Esophagus squamous epithelium (tissue), 5 donors: ENCODE measurements at regions not wholly inside any gene's neighbourhood (a gene's known extent, or its start where the extent isn't known, plus 50 kb on each side); places are given as distances from the start of the nearest gene placed in this dataset.

Experiments
- DNase-seq: peaks from one replicate; lab custom pipeline; 2025; lab: John Stamatoyannopoulos, UW
- H3K27ac ChIP-seq, 4 donors: fragments of 200-600 bp; sonication (generic); one replicate each; pipeline ENCODE4 v1.5.1; 2016 to 2019; ENCODE audit warnings: mild to moderate bottlenecking in 1 of 4
- H3K27me3 ChIP-seq, 4 donors: fragments of 200-600 bp; sonication (generic); 1 replicate in 3 of 4; 2 replicates in 1 of 4; pipeline versions ENCODE4 v1.5.1 to v1.6.0; 2017 to 2021; ENCODE audit warnings: antibody characterized with exemption in 1 of 4
- H3K36me3 ChIP-seq, 3 donors: fragments of 200-600 bp; sonication (generic); one replicate each; pipeline ENCODE4 v1.5.1; 2016 to 2019
- H3K4me1 ChIP-seq, 3 donors: fragments of 200-600 bp; sonication (generic); one replicate each; pipeline ENCODE4 v1.5.1; 2017 to 2019
- H3K4me3 ChIP-seq, 4 donors: fragments of 200-600 bp; sonication (generic); 1 replicate in 3 of 4; 2 replicates in 1 of 4; pipeline ENCODE4 v1.5.1; 2016 to 2019; ENCODE audit warnings: mild to moderate bottlenecking in 2 of 4, moderate library complexity in 1 of 4
- H3K9me3 ChIP-seq, 3 donors: fragments of 200-600 bp; sonication (generic); one replicate each; pipeline ENCODE4 v1.5.1; 2016 to 2019
- CTCF ChIP-seq, 6 experiments: fragments of 450-650 bp in 4 of 6; fragments of 200-600 bp in 2 of 6; sonication (generic) in 2 of 6; IDR thresholded peaks; one replicate each; pipeline ENCODE4 v1.5.1; 2016 to 2019; ENCODE audit warnings: antibody characterized with exemption in 6 of 6, mild to moderate bottlenecking in 4 of 6, moderate library complexity in 4 of 6
- POLR2A ChIP-seq, 4 donors: fragments of 450-650 bp; IDR thresholded peaks; one replicate each; pipeline ENCODE4 v1.6.1; 2017; ENCODE audit warnings: antibody characterized with exemption in 4 of 4, mild to moderate bottlenecking in 4 of 4, moderate library complexity in 3 of 4
- WGBS, 2 donors: methylation state at CpG; one replicate each; pipeline ENCODE4 v1.1.5; 2018; 5-methylcytosine and 5-hydroxymethylcytosine counted together
- intact Hi-C: fragments of 100-400 bp; cut with DNase I; formaldehyde crosslinking; loops from one replicate; pipeline ENCODE4 v1.15.0; 2022
- donor health status: DM: yes; HTN: yes; CAD: no.

DNA sequence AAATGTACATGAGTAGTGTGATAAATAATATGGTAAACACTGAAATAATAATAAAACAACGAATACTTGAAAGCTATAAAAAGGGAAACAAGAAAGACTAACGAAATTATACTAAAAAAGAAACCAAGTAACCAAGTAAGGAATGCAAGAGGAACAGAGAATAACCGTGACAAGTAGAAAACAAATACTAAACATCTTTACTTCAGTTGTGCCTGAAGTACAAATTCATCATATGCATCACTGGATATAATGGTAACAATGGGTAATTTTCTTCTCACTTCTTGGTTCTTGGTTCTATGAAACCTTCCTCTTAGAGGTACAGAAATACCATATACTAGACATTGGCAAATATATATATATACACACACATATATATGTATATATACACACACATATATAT is 1093.6 kb upstream of the B3GALT2 start:
- Histone ChIP-seq H3K4me1 (no peaks in the 10 kb centered on the region), H3K36me3 (no peaks in the 10 kb centered on the region), H3K9me3 (no peaks in the 10 kb centered on the region), H3K4me3 (no peak overlapping the region), H3K27ac (no peak overlapping the region), H3K27me3 (no peaks in the 10 kb centered on the region)
- intact Hi-C loops = no loop called here
- TF ChIP-seq POLR2A (IDR thresholded peaks at IDR 0.05) = no peak
- no peak for TF ChIP-seq CTCF (IDR thresholded peaks at IDR 0.05)
- whole genome bisulfite sequencing, 2 donors = 52 to 61% methylated on average over 3 of the region's 3 CpGs
- no peak for DNase-seq

- 78 to 87% methylated on average over 6 of the region's 6 CpGs for WGBS, 2 donors
- no peaks in the 10 kb centered on the region for H3K9me3 ChIP-seq
- DNase-seq = no peak
- intact Hi-C loops = no loop called here
- TF ChIP-seq CTCF (IDR thresholded peaks at IDR 0.05) (no peak), POLR2A (IDR thresholded peaks at IDR 0.05) (no peak)
- H3K27me3 ChIP-seq = no peaks in the 10 kb centered on the region
- H3K36me3 ChIP-seq = no peaks in the 10 kb centered on the region
- H3K4me1 ChIP-seq = no peaks in the 10 kb centered on the region
- no peak overlapping the region for H3K4me3 ChIP-seq
- no peak overlapping the region for H3K27ac ChIP-seq
These were observed 1091.5 kb upstream of the B3GALT2 start for GRCh38 chr1:194277927-194278326.

GRCh38 chr1:194273660-194274059 is 1087.2 kb upstream of the B3GALT2 start:
- Histone ChIP-seq H3K27me3 (no peaks in the 10 kb centered on the region), H3K27ac (no peak overlapping the region), H3K4me3 (no peak overlapping the region), H3K9me3 (no peaks in the 10 kb centered on the region), H3K36me3 (no peaks in the 10 kb centered on the region), H3K4me1 (no peaks in the 10 kb centered on the region)
- WGBS, 2 donors = 61 to 64% methylated on average over 1 of the region's 1 CpG
- DNase-seq = no peak
- TF ChIP-seq CTCF (IDR thresholded peaks at IDR 0.05) = no peak
- TF ChIP-seq POLR2A (IDR thresholded peaks at IDR 0.05) = no peak
- intact Hi-C loops = no loop called here

DNA sequence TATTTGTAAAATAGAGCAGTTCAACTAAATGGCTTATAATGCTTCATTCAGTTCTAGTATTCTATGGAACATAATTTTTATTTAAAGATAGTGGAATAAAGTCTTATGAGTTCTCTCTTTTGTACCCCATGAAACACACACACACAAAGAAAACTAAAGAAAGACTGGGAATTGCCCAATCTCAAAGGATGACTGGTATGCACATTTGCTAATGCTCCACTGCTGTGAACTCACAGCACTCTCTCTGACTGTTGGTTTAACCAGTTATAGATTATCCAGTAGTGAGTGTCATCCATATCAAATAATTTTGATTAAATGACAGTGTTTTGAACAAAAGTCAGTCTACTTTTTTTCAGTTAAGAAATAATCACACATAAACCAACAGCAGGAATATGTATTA is 1082.4 kb upstream of the B3GALT2 start:
- Histone ChIP-seq H3K4me3 (no peak overlapping the region), H3K4me1 (no peaks in the 10 kb centered on the region), H3K36me3 (no peaks in the 10 kb centered on the region), H3K27ac (no peak overlapping the region), H3K27me3 (no peaks in the 10 kb centered on the region), H3K9me3 (peaks cover 0 to 4% (median 0%) of the 10 kb centered on the region in 3 donors)
- intact Hi-C loops = no loop called here
- no peak for DNase-seq
- no peak for TF ChIP-seq POLR2A (IDR thresholded peaks at IDR 0.05)
- no peak for TF ChIP-seq CTCF (IDR thresholded peaks at IDR 0.05)

- intact Hi-C loops = no loop called here
- TF ChIP-seq CTCF (IDR thresholded peaks at IDR 0.05) (no peak), POLR2A (IDR thresholded peaks at IDR 0.05) (no peak)
- Histone ChIP-seq H3K4me3 (no peak overlapping the region), H3K27ac (no peak overlapping the region), H3K9me3 (peaks cover 0 to 4% (median 0%) of the 10 kb centered on the region in 3 donors), H3K4me1 (no peaks in the 10 kb centered on the region), H3K36me3 (no peaks in the 10 kb centered on the region), H3K27me3 (no peaks in the 10 kb centered on the region)
- 56 to 63% methylated on average over 2 of the region's 2 CpGs for WGBS, 2 donors
- no peak for DNase-seq
These were observed 1080.6 kb upstream of the B3GALT2 start for GRCh38 chr1:194267021-194267420.
